ENCODE measurements at regions not wholly inside any gene's neighbourhood (a gene's known extent, or its start where the extent isn't known, plus 50 kb on each side); places are given as distances from the start of the nearest gene placed in this dataset.

DNA sequence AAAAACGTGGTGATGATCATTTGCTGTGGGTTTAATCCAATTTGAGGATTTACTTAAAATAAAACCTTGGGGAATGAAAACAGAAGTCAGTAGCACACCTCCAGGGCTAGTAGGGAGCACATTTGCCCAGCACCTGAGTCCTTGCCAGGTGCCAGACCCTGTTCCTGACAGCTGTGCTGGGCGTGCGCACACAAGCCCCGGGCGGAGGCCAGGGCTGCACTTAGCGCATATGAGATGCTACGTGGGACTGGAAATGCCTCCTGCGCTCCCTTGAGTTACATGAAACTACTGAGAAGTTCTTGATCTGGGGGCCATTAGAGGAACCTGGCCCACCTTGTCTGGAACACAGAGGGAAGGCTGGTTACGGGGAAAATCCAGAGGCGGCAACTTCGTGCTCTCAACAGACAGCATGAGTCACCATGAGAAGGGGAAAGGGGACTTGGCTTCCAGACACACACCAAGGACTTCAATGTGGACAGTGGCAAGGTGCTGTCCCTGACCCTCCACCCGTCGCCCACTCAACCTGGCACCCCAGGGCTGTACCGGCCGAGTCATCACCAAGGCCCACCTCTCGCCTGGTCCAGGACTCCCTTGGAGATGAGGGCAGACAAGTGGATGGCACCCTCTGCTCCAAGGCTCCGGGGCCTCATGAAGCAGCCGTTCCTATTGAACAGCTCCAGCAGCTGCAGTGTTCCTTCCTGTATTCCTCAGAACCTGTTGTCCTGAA, 1468.6 kb downstream of the BRD1 start:
- POLR2A ChIA-PET = no interaction called here
- intact Hi-C loops (cut with micrococcal nuclease) = no loop called here
- ATAC-seq (ENCODE audit: low read depth) (no peak), DNase-seq (no peak)
- WGBS (ENCODE audit: insufficient coverage) = 92% methylated on average over 18 of the region's 18 CpGs
- no peak overlapping the region for H3K4me3 ChIP-seq (ENCODE audit: control extremely low read depth in 1 of 5, extremely low read depth in 1 of 5, insufficient read depth in 1 of 5, low read depth in 2 of 5, low read length in 4 of 5)
- H4K20me1 ChIP-seq (ENCODE audit: control insufficient read depth, insufficient read depth, low read length, poor library complexity, severe bottlenecking) = no peaks in the 10 kb centered on the region
- peaks cover 0 to 16% (median 0%) of the 10 kb centered on the region in 4 experiments for H3K27me3 ChIP-seq (replicated peaks in 1 of 4; ENCODE audit: control extremely low read depth in 1 of 4, control insufficient read depth in 3 of 4, insufficient read depth in 4 of 4, low read length in 3 of 4)
- H3K4me1 ChIP-seq (ENCODE audit: control insufficient read depth in 2 of 2, insufficient read depth in 2 of 2, low read length in 2 of 2) = no peaks in the 10 kb centered on the region
- H2AFZ ChIP-seq (ENCODE audit: insufficient read depth, low read depth, low read length, poor library complexity, severe bottlenecking) = no peak overlapping the region
- H3K4me2 ChIP-seq (replicated peaks; ENCODE audit: low read depth, low read length, poor library complexity, severe bottlenecking) = no peak overlapping the region
- H3K4me1 Mint-ChIP-seq = no peaks in the 10 kb centered on the region
- no peaks in the 10 kb centered on the region for H3K36me3 ChIP-seq (replicated peaks in 1 of 2; ENCODE audit: control extremely low read depth in 1 of 2, control insufficient read depth in 1 of 2, extremely low read depth in 1 of 2, insufficient read depth in 2 of 2, low read length in 1 of 2)
- H3K27me3 Mint-ChIP-seq = peaks cover 9% of the 10 kb centered on the region
- no peaks in the 10 kb centered on the region for H3K9me3 Mint-ChIP-seq (ENCODE audit: insufficient read depth)
- H3K4me3 Mint-ChIP-seq = no peak overlapping the region
- H3K9me3 ChIP-seq (ENCODE audit: control extremely low read depth in 1 of 3, control insufficient read depth in 2 of 3, insufficient read depth in 1 of 3, low read length in 2 of 3) = peaks cover 0 to 5% (median 0%) of the 10 kb centered on the region in 3 donors
- H3K27ac Mint-ChIP-seq = no peak overlapping the region
- H3K27ac ChIP-seq (ENCODE audit: low read length in 2 of 2) = no peak overlapping the region
- CTCF ChIA-PET = no interaction called here
- no peaks in the 10 kb centered on the region for H3K79me2 ChIP-seq (ENCODE audit: control insufficient read depth, insufficient read depth, low read length)
- no peak for TF ChIP-seq EZH2 (IDR thresholded peaks at IDR 0.05; ENCODE audit: borderline replicate concordance, insufficient read depth, low read depth, low read length, poor library complexity, severe bottlenecking)
- TF ChIP-seq, protein P1, sequence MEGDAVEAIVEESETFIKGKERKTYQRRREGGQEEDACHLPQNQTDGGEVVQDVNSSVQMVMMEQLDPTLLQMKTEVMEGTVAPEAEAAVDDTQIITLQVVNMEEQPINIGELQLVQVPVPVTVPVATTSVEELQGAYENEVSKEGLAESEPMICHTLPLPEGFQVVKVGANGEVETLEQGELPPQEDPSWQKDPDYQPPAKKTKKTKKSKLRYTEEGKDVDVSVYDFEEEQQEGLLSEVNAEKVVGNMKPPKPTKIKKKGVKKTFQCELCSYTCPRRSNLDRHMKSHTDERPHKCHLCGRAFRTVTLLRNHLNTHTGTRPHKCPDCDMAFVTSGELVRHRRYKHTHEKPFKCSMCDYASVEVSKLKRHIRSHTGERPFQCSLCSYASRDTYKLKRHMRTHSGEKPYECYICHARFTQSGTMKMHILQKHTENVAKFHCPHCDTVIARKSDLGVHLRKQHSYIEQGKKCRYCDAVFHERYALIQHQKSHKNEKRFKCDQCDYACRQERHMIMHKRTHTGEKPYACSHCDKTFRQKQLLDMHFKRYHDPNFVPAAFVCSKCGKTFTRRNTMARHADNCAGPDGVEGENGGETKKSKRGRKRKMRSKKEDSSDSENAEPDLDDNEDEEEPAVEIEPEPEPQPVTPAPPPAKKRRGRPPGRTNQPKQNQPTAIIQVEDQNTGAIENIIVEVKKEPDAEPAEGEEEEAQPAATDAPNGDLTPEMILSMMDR (IDR thresholded peaks at IDR 0.05) = no peak
- no peak overlapping the region for H3K9ac ChIP-seq (ENCODE audit: low read length)

DNA sequence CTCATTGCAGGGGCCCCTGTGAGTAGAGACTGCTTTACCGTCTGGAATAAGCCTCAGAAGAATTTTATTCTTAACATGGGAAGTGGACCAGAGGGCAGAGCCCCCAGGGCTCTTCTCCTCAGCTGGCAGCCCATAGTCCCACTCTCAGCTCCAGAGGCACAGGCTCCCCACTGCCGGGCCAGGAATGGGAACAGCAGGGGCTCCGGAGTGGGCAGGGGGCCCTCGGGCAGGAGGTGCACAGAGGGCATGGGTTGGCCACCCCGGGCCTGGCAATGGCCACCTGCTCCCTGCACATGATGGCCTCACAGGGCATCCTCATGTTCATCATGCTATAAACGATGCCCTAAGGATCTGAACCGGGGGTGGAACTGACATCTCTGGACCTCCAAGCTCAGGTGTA, 1469.7 kb downstream of the BRD1 start:
- H3K9me3 Mint-ChIP-seq (ENCODE audit: insufficient read depth) = no peaks in the 10 kb centered on the region
- ChIA-PET POLR2A (no interaction called here), CTCF (no interaction called here)
- Histone ChIP-seq H3K79me2 (ENCODE audit: control insufficient read depth, insufficient read depth, low read length) (no peaks in the 10 kb centered on the region), H4K20me1 (ENCODE audit: control insufficient read depth, insufficient read depth, low read length, poor library complexity, severe bottlenecking) (no peaks in the 10 kb centered on the region), H3K4me1 (ENCODE audit: control insufficient read depth in 2 of 2, insufficient read depth in 2 of 2, low read length in 2 of 2) (no peaks in the 10 kb centered on the region), H2AFZ (ENCODE audit: insufficient read depth, low read depth, low read length, poor library complexity, severe bottlenecking) (no peak overlapping the region), H3K27ac (ENCODE audit: low read length in 2 of 2) (no peak overlapping the region), H3K36me3 (replicated peaks in 1 of 2; ENCODE audit: control extremely low read depth in 1 of 2, control insufficient read depth in 1 of 2, extremely low read depth in 1 of 2, insufficient read depth in 2 of 2, low read length in 1 of 2) (no peaks in the 10 kb centered on the region), H3K27me3 (replicated peaks in 1 of 4; ENCODE audit: control extremely low read depth in 1 of 4, control insufficient read depth in 3 of 4, insufficient read depth in 4 of 4, low read length in 3 of 4) (peaks cover 0 to 15% (median 0%) of the 10 kb centered on the region in 4 experiments), H3K4me2 (replicated peaks; ENCODE audit: low read depth, low read length, poor library complexity, severe bottlenecking) (no peak overlapping the region), H3K9me3 (ENCODE audit: control extremely low read depth in 1 of 3, control insufficient read depth in 2 of 3, insufficient read depth in 1 of 3, low read length in 2 of 3) (peaks cover 0 to 5% (median 0%) of the 10 kb centered on the region in 3 donors), H3K9ac (ENCODE audit: low read length) (no peak overlapping the region), H3K4me3 (ENCODE audit: control extremely low read depth in 1 of 5, extremely low read depth in 1 of 5, insufficient read depth in 1 of 5, low read depth in 2 of 5, low read length in 4 of 5) (no peak overlapping the region)
- no peak for DNase-seq
- H3K27ac Mint-ChIP-seq = no peak overlapping the region
- intact Hi-C loops (cut with micrococcal nuclease) = no loop called here
- peaks cover 9% of the 10 kb centered on the region for H3K27me3 Mint-ChIP-seq
- 86% methylated on average over 6 of the region's 7 CpGs for WGBS (ENCODE audit: insufficient coverage)
- no peak for ATAC-seq (ENCODE audit: low read depth)
- H3K4me1 Mint-ChIP-seq = no peaks in the 10 kb centered on the region
- H3K4me3 Mint-ChIP-seq = no peak overlapping the region
- TF ChIP-seq EZH2 (IDR thresholded peaks at IDR 0.05; ENCODE audit: borderline replicate concordance, insufficient read depth, low read depth, low read length, poor library complexity, severe bottlenecking) = no peak
- TF ChIP-seq, protein P1 (IDR thresholded peaks at IDR 0.05) = no peak
